ENCODE measurements at regions not wholly inside any gene's neighbourhood (a gene's known extent, or its start where the extent isn't known, plus 50 kb on each side); places are given as distances from the start of the nearest gene placed in this dataset.
A peak's percentile ranks its signal among the peaks of the same experiment; 100 is the strongest.

- no peak overlapping the region for H3K4me3 Mint-ChIP-seq (ENCODE audit: unreplicated experiment)
These were observed 197.3 kb upstream of the PODXL start for GRCh38 chr7:131753620-131754222.

GRCh38 chr7:131747658-131748232, 191.3 kb upstream of the PODXL start:
- no peaks in the 10 kb centered on the region for H3K9me3 ChIP-seq (ENCODE audit: insufficient read depth, low read depth, low read length)
- Mint-ChIP-seq H3K27me3 (ENCODE audit: low read depth, unreplicated experiment) (peaks cover 25% of the 10 kb centered on the region), H3K4me1 (ENCODE audit: low read depth, unreplicated experiment) (no peaks in the 10 kb centered on the region), H3K4me3 (ENCODE audit: unreplicated experiment) (no peak overlapping the region), H3K36me3 (ENCODE audit: low read depth, unreplicated experiment) (no peaks in the 10 kb centered on the region), H3K27ac (ENCODE audit: unreplicated experiment) (no peak overlapping the region), H3K9me3 (ENCODE audit: unreplicated experiment) (peaks cover 2% of the 10 kb centered on the region)
- H4K20me1 ChIP-seq (ENCODE audit: insufficient read depth, low read length): no peaks in the 10 kb centered on the region
- H3K4me1 ChIP-seq (ENCODE audit: insufficient read depth, low read length): no peaks in the 10 kb centered on the region
- H3K27me3 ChIP-seq (ENCODE audit: insufficient read depth, low read length): peaks cover 3% of the 10 kb centered on the region
- DNase-seq (ENCODE audit: low read depth) (no peak), FAIRE-seq (no peak)
- no peak overlapping the region for H3K9ac ChIP-seq (ENCODE audit: low read length)
- TF ChIP-seq CTCF (IDR thresholded peaks at IDR 0.05; ENCODE audit: insufficient read depth, low read depth, low read length) (no peak), EZH2 (IDR thresholded peaks at IDR 0.05; ENCODE audit: insufficient read depth, low read length) (no peak)
- no peak overlapping the region for H3K4me3 ChIP-seq (ENCODE audit: insufficient read depth, low read depth, low read length)
- no peak overlapping the region for H3K4me2 ChIP-seq (ENCODE audit: low read length)
- no peaks in the 10 kb centered on the region for H3K79me2 ChIP-seq (ENCODE audit: insufficient read depth, low read length)
- no peak overlapping the region for H3K27ac ChIP-seq (ENCODE audit: low read depth, low read length)
- no peaks in the 10 kb centered on the region for H3K36me3 ChIP-seq (ENCODE audit: insufficient read depth, low read length)
- no peak overlapping the region for H2AFZ ChIP-seq (ENCODE audit: low read depth, low read length)

More at GRCh38 chr7:131753620-131754222, 197.3 kb upstream of the PODXL start:
- no peaks in the 10 kb centered on the region for H3K9me3 ChIP-seq (ENCODE audit: insufficient read depth, low read depth, low read length)
- DNase-seq (ENCODE audit: low read depth): no peak
- Mint-ChIP-seq H3K27me3 (ENCODE audit: low read depth, unreplicated experiment) (peaks cover 7% of the 10 kb centered on the region), H3K36me3 (ENCODE audit: low read depth, unreplicated experiment) (no peaks in the 10 kb centered on the region), H3K27ac (ENCODE audit: unreplicated experiment) (no peak overlapping the region), H3K9me3 (ENCODE audit: unreplicated experiment) (no peaks in the 10 kb centered on the region), H3K4me1 (ENCODE audit: low read depth, unreplicated experiment) (no peaks in the 10 kb centered on the region)
- H3K27me3 ChIP-seq (ENCODE audit: insufficient read depth, low read length): peaks cover 7% of the 10 kb centered on the region
- no peak overlapping the region for H3K4me3 ChIP-seq (ENCODE audit: insufficient read depth, low read depth, low read length)
- H2AFZ ChIP-seq (ENCODE audit: low read depth, low read length): no peak overlapping the region
- H4K20me1 ChIP-seq (ENCODE audit: insufficient read depth, low read length): no peaks in the 10 kb centered on the region
- H3K4me1 ChIP-seq (ENCODE audit: insufficient read depth, low read length): no peaks in the 10 kb centered on the region
- no peak for FAIRE-seq
- no peaks in the 10 kb centered on the region for H3K79me2 ChIP-seq (ENCODE audit: insufficient read depth, low read length)
- no peaks in the 10 kb centered on the region for H3K36me3 ChIP-seq (ENCODE audit: insufficient read depth, low read length)
- no peak overlapping the region for H3K27ac ChIP-seq (ENCODE audit: low read depth, low read length)
- TF ChIP-seq CTCF (IDR thresholded peaks at IDR 0.05; ENCODE audit: insufficient read depth, low read depth, low read length) (peak; percentile 28), EZH2 (IDR thresholded peaks at IDR 0.05; ENCODE audit: insufficient read depth, low read length) (no peak)
- H3K9ac ChIP-seq (ENCODE audit: low read length): no peak overlapping the region
- no peak overlapping the region for H3K4me2 ChIP-seq (ENCODE audit: low read length)

All from astrocyte (in vitro differentiated cells and primary cell).